ENCODE measurements at regions not wholly inside any gene's neighbourhood (a gene's known extent, or its start where the extent isn't known, plus 50 kb on each side); places are given as distances from the start of the nearest gene placed in this dataset.

DNA sequence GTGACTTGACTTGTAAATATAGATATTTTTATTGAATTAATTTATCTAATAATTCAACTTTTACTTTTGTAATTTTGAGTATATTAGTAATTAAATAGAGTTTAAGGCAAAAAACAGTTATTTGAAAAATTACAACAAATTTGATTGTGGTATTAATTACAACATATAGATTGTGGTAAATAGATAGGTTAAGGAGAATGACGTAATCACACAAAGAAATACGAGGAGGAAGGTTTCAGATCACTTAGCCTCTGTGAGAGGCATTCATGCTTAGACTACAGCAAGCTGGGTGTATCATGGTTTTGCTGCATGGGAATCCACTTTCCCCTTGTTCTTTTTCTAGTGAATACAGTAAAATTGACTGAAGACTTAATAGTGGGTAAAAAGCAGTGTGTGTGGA lies 878.4 kb upstream of the EDIL3 start:
- POLR2A ChIA-PET = no interaction called here
- no peak for FAIRE-seq
- no peak overlapping the region for H3K27ac ChIP-seq (ENCODE audit: control insufficient read depth, insufficient read depth)

More for the DNA sequence above, 878.4 kb upstream of the EDIL3 start:
- peak; percentile 81 for TF ChIP-seq ATF7 (IDR thresholded peaks at IDR 0.05; ENCODE audit: low read depth)
- TF ChIP-seq EGR1 (IDR thresholded peaks at IDR 0.05; ENCODE audit: borderline replicate concordance in 1 of 2, low read depth in 2 of 2, low read length in 2 of 2) = no peak
- no peak for TF ChIP-seq CBX5 (IDR thresholded peaks at IDR 0.05; ENCODE audit: low read depth)
- TF ChIP-seq, protein P1, sequence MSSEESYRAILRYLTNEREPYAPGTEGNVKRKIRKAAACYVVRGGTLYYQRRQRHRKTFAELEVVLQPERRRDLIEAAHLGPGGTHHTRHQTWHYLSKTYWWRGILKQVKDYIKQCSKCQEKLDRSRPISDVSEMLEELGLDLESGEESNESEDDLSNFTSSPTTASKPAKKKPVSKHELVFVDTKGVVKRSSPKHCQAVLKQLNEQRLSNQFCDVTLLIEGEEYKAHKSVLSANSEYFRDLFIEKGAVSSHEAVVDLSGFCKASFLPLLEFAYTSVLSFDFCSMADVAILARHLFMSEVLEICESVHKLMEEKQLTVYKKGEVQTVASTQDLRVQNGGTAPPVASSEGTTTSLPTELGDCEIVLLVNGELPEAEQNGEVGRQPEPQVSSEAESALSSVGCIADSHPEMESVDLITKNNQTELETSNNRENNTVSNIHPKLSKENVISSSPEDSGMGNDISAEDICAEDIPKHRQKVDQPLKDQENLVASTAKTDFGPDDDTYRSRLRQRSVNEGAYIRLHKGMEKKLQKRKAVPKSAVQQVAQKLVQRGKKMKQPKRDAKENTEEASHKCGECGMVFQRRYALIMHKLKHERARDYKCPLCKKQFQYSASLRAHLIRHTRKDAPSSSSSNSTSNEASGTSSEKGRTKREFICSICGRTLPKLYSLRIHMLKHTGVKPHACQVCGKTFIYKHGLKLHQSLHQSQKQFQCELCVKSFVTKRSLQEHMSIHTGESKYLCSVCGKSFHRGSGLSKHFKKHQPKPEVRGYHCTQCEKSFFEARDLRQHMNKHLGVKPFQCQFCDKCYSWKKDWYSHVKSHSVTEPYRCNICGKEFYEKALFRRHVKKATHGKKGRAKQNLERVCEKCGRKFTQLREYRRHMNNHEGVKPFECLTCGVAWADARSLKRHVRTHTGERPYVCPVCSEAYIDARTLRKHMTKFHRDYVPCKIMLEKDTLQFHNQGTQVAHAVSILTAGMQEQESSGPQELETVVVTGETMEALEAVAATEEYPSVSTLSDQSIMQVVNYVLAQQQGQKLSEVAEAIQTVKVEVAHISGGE (CRISPR knock-in tag; IDR thresholded peaks at IDR 0.05) = no peak
- TF ChIP-seq, protein P2, sequence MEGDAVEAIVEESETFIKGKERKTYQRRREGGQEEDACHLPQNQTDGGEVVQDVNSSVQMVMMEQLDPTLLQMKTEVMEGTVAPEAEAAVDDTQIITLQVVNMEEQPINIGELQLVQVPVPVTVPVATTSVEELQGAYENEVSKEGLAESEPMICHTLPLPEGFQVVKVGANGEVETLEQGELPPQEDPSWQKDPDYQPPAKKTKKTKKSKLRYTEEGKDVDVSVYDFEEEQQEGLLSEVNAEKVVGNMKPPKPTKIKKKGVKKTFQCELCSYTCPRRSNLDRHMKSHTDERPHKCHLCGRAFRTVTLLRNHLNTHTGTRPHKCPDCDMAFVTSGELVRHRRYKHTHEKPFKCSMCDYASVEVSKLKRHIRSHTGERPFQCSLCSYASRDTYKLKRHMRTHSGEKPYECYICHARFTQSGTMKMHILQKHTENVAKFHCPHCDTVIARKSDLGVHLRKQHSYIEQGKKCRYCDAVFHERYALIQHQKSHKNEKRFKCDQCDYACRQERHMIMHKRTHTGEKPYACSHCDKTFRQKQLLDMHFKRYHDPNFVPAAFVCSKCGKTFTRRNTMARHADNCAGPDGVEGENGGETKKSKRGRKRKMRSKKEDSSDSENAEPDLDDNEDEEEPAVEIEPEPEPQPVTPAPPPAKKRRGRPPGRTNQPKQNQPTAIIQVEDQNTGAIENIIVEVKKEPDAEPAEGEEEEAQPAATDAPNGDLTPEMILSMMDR (IDR thresholded peaks at IDR 0.05 in 2 of 3, conservative IDR thresholded peaks at IDR 0.05 in 1 of 3; ENCODE audit: control insufficient read depth in 2 of 3, extremely low read depth in 1 of 3, insufficient read depth in 1 of 3, low read depth in 3 of 3, low read length in 3 of 3) = no peak
- H3K79me2 ChIP-seq (ENCODE audit: control insufficient read depth, insufficient read depth, low read length) = no peaks in the 10 kb centered on the region
- intact Hi-C loops (cut with micrococcal nuclease; ENCODE audit: unreplicated experiment) (no loop called here), in situ Hi-C loops (cut with MboI) (no loop called here)
- no TSS peak for BruUV-seq (replicated peaks)
- WGBS (ENCODE audit: insufficient coverage, insufficient replicate concordance, low lambda C conversion rate, missing lambda C conversion rate) = 33% methylated on average over 2 of the region's 2 CpGs
- ATAC-seq = no peak
- no peak overlapping the region for H3K9ac ChIP-seq (ENCODE audit: control insufficient read depth, insufficient read depth, low read length)
- ChIA-PET SMC1A (ENCODE audit: uncharacterized antibody, unreplicated experiment) (no interaction called here), CTCF (no interaction called here), RAD21 (ENCODE audit: unreplicated experiment) (interaction anchor here (0.6 kb wide), 1 partner anchor 14 kb away, joined by 5 read pairs; no protein-coding TSS in a partner anchor)
- no peaks in the 10 kb centered on the region for H4K20me1 ChIP-seq (ENCODE audit: control insufficient read depth, insufficient read depth)
- H3K27me3 ChIP-seq (replicated peaks in 1 of 2; ENCODE audit: control insufficient read depth in 2 of 2, insufficient read depth in 2 of 2, low read length in 1 of 2) = no peaks in the 10 kb centered on the region
- no peak for DNase-seq (ENCODE audit: low read depth, low spot score)
- no peak overlapping the region for H3K4me3 ChIP-seq
- H2AFZ ChIP-seq (ENCODE audit: control insufficient read depth, low read depth, low read length) = no peak overlapping the region
- no peaks in the 10 kb centered on the region for H3K9me3 ChIP-seq (replicated peaks; ENCODE audit: control insufficient read depth, insufficient read depth, low read length)
- H3K4me1 ChIP-seq (ENCODE audit: control insufficient read depth, insufficient read depth, low read length) = no peaks in the 10 kb centered on the region
- no peaks in the 10 kb centered on the region for H3K36me3 ChIP-seq (ENCODE audit: control insufficient read depth in 2 of 2, insufficient read depth in 2 of 2, low read length in 1 of 2)
- H3K4me2 ChIP-seq (ENCODE audit: control insufficient read depth, insufficient read depth) = no peak overlapping the region
